Cerebellar cortex (tissue), 1 donor: ENCODE measurements at regions not wholly inside any gene's neighbourhood (a gene's known extent, or its start where the extent isn't known, plus 50 kb on each side); places are given as distances from the start of the nearest gene placed in this dataset.
"Not testable (repeated sequence)": the region's sequence is repeated elsewhere in the genome, so short reads cannot be mapped to it uniquely, and the experiment has no call there.

Experiments used
- DNase-seq: peaks from one replicate; pipeline ENCODE4 v3.0.0-alpha.2; 2015; ENCODE audit warnings: low spot score

DNA sequence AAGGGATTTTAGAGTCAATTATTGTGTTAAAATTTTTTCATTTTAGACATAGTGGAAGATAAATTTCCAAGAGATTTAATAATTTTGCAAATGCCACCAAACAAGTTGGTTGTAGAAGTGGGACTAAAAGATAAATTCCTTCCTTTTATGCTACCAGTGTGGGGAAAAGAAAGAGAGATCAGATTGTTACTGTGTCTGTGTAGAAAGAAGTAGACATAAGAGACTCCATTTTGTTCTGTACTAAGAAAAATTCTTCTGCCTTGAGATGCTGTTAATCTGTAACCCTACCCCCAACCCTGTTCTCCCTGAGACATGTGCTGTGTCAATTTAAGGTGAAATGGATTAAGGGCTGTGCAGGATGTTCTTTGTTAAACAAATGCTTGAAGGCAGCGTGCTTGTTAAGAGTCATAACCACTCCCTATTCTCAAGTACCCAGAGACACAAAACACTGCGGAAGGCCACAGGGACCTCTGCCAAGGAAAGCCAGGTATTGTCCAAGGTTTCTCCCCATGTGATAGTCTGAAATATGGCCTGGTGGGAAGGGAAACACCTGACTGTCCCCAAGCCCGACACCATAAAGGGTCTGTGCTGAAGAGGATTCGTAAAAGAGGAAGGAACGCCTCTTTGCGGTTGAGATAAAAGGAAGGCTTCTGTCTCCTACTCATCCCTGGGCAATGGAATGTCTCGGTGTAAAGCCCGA, 117.0 kb downstream of the CEP44 start:
- DNase-seq = not testable (repeated sequence)

DNA sequence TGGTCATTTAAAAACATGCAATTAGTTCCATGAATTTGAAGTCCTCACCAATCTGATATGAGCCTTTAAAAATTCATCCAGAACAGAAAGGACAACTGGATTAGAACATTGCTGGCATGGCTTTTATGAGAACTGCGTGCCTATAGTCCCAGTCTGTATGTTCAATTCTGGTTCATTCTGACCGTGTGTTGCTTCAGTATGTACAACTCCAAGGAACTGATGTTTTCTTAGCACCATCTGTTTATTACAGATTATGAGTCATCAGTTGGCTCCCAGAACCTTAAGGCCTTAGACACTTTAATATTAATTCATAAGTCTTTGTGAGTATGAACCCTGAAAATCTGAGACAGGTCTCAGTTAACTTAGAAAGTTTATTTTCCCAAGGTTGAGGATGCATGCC, 115.0 kb downstream of the CEP44 start:
- no peak for DNase-seq

DNA sequence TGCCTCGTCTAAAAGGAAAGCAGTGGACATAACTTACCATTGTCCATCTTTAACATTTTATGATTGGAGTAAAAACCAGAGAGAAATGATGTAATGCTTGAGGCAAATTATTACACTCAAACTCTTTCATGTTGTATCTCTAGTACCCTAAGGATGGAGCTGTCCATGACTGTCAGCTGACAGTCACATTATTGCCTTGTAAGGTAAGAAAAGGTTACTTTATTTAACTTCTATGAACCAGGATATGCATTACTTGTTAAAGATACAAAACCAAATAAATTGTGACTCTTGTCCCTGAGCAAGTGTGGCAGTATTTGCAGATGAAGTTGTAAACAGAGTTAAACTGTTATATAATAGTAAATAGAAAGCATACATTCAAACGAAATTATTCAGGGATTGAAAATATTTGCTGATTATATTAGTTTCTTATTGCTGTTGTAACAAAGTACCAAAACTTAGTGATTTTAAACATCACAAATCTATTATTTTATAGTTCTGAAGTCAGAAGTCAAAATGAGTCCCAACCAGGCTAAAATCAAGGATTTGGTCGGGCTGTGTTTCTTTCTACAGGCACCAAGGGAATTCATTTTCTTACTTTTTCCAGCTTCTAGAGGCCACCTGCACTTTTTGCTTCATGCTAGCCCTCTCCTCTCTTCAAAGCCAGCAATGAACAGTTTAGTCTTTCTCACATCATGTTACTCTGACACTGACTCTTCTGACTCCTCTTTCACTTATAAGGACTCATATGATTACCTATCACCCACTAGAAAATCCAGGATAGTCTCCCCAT, 113.8 kb downstream of the CEP44 start:
- no peak for DNase-seq

DNA sequence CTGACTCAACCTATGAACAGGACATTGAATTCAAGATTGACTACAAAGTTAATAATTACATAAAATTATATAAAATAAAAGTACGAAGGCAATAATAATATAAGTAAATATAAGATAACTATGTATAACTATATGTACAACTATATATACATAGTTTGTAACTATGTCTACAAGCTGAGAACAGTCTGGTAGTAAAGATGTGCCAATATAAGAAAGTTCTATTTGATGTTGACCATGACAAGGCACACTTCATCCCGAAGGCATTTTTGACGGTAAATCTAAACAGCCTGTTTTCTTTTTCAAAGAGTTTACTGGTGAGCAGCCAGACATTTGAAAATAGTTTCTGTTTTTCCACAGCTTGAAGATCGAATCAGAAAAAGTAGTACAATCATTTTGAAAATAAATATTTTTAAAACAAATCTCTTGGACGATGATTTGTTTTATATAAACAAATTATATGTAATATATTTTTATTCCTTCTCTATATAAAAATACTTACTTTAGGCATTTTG, 112.9 kb downstream of the CEP44 start:
- no peak for DNase-seq

DNA sequence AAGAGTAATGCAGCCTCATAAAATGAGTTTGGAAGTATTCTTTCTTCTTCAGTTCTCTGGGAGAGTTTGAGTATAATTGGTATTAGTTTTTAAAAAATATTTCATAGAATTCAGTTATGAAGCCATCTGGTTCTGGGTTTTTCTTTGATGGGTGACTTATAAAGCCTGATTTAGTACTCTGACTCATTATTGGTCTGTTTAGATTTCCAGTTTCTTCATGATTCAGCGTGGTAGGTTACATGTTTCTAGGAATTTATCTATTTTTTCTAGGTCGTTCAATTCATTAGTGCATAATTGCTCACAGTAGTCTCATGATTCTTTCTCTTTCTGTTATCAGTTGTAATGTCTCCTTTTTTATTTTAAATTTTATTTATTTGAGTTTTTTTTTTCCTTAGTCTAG, 111.2 kb downstream of the CEP44 start:
- DNase-seq = no peak

DNA sequence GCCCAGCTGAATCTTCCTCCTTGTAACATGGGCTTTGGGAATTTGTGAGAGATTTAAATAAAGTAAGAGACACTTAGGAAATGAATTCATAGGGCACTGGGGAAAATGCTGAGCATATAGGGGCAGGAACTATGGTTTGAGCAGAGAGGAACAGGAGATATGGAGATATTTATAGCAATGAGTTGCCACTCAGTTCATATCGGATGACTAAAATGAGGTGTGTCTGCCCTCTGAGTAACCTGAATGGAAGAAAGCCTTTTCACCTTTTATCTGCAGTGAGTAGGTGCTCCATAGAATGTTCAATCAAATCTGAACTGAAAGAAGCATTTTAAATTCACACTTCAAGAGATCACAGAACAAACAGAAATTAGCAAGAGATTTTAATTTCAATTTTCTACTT, 105.7 kb downstream of the CEP44 start:
- no peak for DNase-seq

DNA sequence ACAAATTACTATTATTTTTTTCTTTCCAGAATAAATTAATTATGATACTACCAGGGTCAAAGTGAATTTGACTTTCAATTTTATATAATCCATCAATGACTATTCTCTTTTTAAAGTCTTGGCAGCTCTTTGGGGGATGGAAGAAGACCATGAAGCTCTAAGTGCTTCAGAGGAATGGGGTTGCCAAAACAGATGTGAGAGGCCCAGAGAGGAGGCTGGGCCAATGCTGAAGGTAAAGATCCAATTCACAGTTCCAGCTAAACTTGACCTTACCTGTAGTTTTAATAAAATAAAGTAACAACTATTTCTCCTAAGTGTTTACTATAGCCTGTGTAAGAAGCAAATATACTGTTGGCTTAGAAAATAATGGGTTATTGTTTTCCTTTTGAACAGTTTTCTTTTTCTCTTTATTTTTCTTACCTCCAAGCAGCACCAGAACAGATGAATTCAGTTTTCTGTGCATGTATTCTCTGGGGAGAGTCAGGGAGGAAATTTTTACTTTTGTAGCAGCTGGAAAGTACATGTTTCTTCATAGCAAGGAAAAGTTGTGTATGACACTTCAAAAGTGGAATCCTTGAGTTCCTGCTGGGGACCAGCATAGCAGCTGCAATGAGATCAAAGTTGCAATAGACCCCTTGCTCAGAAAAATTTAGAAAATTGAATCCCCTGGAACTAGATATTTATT, 104.9 kb downstream of the CEP44 start:
- no peak for DNase-seq

DNA sequence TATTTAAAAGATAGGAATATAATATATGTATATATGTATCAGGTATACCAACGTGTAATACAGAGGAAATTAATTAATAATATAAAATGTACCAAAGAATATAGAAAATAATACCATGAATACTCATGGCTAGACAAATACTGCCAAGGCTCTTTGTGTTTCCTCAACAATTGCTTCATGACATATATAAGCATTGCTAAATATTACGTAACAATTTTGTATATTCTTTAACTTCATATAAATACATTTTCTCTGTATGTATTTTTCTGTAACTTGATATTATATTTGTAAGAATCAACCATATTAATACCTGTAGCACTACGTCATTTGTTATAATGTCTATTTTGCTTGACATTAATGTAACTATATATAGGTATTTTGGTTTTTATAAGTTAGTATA, 104.0 kb downstream of the CEP44 start:
- no peak for DNase-seq

DNA sequence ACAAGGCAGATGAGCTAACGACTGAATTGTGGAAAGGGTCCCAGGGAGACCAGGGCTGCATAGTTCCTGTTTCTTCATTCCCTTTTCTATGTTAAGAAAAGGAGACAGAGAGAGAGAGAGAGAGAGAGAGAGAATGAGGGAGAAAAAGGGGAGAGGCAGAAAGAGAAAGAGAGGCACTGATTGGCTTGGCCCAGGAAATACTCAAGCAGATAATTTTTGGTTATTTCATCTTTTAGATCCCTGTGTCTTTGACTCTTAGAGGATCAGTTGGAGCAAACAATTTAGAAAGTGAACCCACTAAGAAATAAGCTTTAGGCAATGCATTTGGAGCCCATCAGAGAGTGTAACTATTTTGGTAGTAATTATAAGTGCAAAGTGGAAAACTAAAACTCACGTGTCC, 103.4 kb downstream of the CEP44 start:
- no peak for DNase-seq

DNA sequence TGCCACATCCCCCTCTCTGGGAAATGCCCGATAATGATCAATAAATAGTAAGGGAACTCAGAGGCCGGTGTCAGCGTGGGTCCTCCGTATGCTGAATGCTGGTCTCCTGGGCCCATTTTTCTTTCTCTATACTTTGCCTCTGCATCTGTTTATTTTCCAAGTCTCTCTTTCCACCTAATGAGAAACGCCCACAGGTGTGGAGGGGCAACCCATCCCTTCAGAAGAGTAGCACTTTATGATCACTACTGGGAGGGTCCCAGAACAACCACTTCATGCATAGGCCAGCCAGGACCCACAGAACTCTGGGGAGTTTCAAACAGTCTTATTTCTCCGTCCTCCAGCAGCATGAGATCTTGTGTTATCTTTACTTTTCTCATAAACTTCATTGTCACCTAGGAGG, 100.1 kb downstream of the CEP44 start:
- no peak for DNase-seq

DNA sequence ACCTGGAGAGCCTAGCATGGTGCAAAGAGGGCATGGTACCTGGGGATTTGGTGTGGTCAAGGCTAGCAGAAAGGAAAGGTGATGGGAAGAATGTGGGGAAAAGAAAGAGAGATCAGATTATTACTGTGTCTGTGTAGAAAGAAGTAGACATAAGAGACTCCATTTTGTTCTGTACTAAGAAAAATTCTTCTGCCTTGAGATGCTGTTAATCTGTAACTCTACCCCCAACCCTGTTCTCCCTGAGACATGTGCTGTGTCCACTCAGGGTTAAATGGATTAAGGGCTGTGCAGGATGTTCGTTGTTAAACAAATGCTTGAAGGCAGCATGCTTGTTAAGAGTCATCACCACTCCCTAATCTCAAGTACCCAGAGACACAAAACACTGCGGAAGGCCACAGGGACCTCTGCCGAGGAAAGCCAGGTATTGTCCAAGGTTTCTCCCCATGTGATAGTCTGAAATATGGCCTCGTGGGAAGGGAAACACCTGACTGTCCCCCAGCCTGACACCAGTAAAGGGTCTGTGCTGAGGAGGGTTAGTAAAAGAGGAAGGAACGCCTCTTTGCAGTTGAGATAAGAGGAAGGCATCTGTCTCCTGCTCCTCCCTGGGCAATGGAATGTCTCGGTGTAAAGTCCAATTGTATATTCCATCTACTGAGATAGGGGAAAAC, 99.4 kb downstream of the CEP44 start:
- not testable (repeated sequence) for DNase-seq
